ENCODE measurements at regions not wholly inside any gene's neighbourhood (a gene's known extent, or its start where the extent isn't known, plus 50 kb on each side); places are given as distances from the start of the nearest gene placed in this dataset.

GRCh38 chrX:39293203-39293602 lies 491.9 kb downstream of the MID1IP1 start:
- Mint-ChIP-seq H3K36me3 (ENCODE audit: low read depth) (no peaks in the 10 kb centered on the region), H3K27me3 (ENCODE audit: insufficient read depth) (no peaks in the 10 kb centered on the region), H3K27ac (no peak overlapping the region), H3K4me3 (no peak overlapping the region), H3K4me1 (peaks cover 4% of the 10 kb centered on the region), H3K9me3 (peaks cover 53% of the 10 kb centered on the region)
- Histone ChIP-seq H3K36me3 (ENCODE audit: control insufficient read depth, insufficient read depth, low read length) (no peaks in the 10 kb centered on the region), H3K27ac (ENCODE audit: low read depth, low read length) (no peak overlapping the region), H3K9ac (ENCODE audit: extremely low read depth, low read length, poor library complexity, severe bottlenecking) (no peak overlapping the region), H3K27me3 (ENCODE audit: control insufficient read depth, insufficient read depth, low read length, poor library complexity, severe bottlenecking) (no peaks in the 10 kb centered on the region), H3K4me3 (ENCODE audit: low read length) (no peak overlapping the region), H3K4me1 (ENCODE audit: control insufficient read depth, insufficient read depth, low read length) (no peaks in the 10 kb centered on the region), H3K9me3 (ENCODE audit: control insufficient read depth, low read length) (peaks cover 8% of the 10 kb centered on the region)
- DNase-seq, result no peak
- TF ChIP-seq, protein P1, sequence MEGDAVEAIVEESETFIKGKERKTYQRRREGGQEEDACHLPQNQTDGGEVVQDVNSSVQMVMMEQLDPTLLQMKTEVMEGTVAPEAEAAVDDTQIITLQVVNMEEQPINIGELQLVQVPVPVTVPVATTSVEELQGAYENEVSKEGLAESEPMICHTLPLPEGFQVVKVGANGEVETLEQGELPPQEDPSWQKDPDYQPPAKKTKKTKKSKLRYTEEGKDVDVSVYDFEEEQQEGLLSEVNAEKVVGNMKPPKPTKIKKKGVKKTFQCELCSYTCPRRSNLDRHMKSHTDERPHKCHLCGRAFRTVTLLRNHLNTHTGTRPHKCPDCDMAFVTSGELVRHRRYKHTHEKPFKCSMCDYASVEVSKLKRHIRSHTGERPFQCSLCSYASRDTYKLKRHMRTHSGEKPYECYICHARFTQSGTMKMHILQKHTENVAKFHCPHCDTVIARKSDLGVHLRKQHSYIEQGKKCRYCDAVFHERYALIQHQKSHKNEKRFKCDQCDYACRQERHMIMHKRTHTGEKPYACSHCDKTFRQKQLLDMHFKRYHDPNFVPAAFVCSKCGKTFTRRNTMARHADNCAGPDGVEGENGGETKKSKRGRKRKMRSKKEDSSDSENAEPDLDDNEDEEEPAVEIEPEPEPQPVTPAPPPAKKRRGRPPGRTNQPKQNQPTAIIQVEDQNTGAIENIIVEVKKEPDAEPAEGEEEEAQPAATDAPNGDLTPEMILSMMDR (conservative IDR thresholded peaks at IDR 0.05), result no peak
- WGBS, 2 experiments (ENCODE audit: insufficient coverage in 1 of 2, insufficient read length in 1 of 2), result 95% methylated on average over 3 of the region's 3 CpGs; no CpG with 5 or more reads in 1 of the 2 experiments

- Histone ChIP-seq H3K9ac (ENCODE audit: extremely low read depth, low read length, poor library complexity, severe bottlenecking) (no peak overlapping the region), H3K36me3 (ENCODE audit: control insufficient read depth, insufficient read depth, low read length) (no peaks in the 10 kb centered on the region), H3K4me1 (ENCODE audit: control insufficient read depth, insufficient read depth, low read length) (no peaks in the 10 kb centered on the region), H3K27me3 (ENCODE audit: control insufficient read depth, insufficient read depth, low read length, poor library complexity, severe bottlenecking) (no peaks in the 10 kb centered on the region), H3K9me3 (ENCODE audit: control insufficient read depth, low read length) (peaks cover 8% of the 10 kb centered on the region), H3K4me3 (ENCODE audit: low read length) (no peak overlapping the region), H3K27ac (ENCODE audit: low read depth, low read length) (no peak overlapping the region)
- no peaks in the 10 kb centered on the region for H3K4me1 Mint-ChIP-seq
- no peaks in the 10 kb centered on the region for H3K36me3 Mint-ChIP-seq (ENCODE audit: low read depth)
- TF ChIP-seq, protein P1 (conservative IDR thresholded peaks at IDR 0.05), result no peak
- no peak overlapping the region for H3K4me3 Mint-ChIP-seq
- H3K9me3 Mint-ChIP-seq, result peaks cover 77% of the 10 kb centered on the region
- H3K27me3 Mint-ChIP-seq (ENCODE audit: insufficient read depth), result no peaks in the 10 kb centered on the region
- no peak for DNase-seq
- 98% methylated on average over 4 of the region's 5 CpGs; no CpG with 5 or more reads in 1 of the 2 experiments for WGBS, 2 experiments (ENCODE audit: insufficient coverage in 1 of 2, insufficient read length in 1 of 2)
- no peak overlapping the region for H3K27ac Mint-ChIP-seq
These were observed 495.2 kb downstream of the MID1IP1 start for GRCh38 chrX:39296472-39296871.

DNA sequence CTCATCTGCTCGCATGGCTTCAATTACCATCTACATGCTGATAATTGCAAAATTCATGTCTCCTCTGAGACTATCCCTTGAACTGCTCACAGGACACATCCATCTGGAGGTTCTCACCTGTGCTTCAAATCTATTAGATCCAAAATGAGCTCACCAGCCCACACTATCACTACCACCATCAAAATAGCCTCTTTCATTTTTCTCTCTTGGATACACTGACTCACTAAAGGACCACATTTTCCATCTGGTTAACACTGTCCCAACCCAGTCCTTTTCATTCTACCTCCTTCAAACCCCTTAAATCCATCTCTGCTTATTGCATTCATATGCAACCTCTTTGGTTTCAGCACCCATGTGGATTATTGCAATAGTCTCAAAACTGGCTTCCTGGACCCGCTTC lies 497.6 kb downstream of the MID1IP1 start:
- Mint-ChIP-seq H3K27ac (no peak overlapping the region), H3K4me1 (no peaks in the 10 kb centered on the region), H3K9me3 (peaks cover 81% of the 10 kb centered on the region), H3K4me3 (no peak overlapping the region), H3K27me3 (ENCODE audit: insufficient read depth) (no peaks in the 10 kb centered on the region), H3K36me3 (ENCODE audit: low read depth) (no peaks in the 10 kb centered on the region)
- 94 to 100% methylated on average over 1 to 2 of the region's 2 CpGs for WGBS, 2 experiments (ENCODE audit: insufficient coverage in 1 of 2, insufficient read length in 1 of 2)
- Histone ChIP-seq H3K9me3 (ENCODE audit: control insufficient read depth, low read length) (peaks cover 19% of the 10 kb centered on the region), H3K9ac (ENCODE audit: extremely low read depth, low read length, poor library complexity, severe bottlenecking) (no peak overlapping the region), H3K4me1 (ENCODE audit: control insufficient read depth, insufficient read depth, low read length) (no peaks in the 10 kb centered on the region), H3K27me3 (ENCODE audit: control insufficient read depth, insufficient read depth, low read length, poor library complexity, severe bottlenecking) (no peaks in the 10 kb centered on the region), H3K27ac (ENCODE audit: low read depth, low read length) (no peak overlapping the region), H3K4me3 (ENCODE audit: low read length) (no peak overlapping the region), H3K36me3 (ENCODE audit: control insufficient read depth, insufficient read depth, low read length) (no peaks in the 10 kb centered on the region)
- DNase-seq, result no peak
- TF ChIP-seq, protein P1 (conservative IDR thresholded peaks at IDR 0.05), result no peak

Measured in endodermal cell (in vitro differentiated cells).